ENCODE measurements at regions not wholly inside any gene's neighbourhood (a gene's known extent, or its start where the extent isn't known, plus 50 kb on each side); places are given as distances from the start of the nearest gene placed in this dataset.

DNA sequence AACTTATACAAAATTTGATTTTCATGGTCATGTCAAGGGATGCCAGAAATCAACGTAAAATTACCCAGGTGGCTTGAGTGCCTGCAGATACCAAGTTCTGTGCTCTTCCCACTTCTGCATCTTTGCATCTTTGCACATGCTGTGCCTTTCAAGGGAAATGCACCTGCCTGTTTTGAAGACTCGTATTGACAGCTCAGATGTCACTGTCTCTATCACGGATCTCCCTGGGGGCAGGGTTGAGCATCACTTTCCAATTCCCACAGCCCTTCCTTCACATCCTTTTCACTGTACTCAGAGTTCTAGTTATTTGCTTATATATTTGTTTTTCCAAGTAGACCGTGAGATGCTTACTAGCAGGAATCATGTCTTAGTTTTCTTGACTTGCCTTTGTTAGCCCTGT is 274.2 kb downstream of the CDH26 start:
- Histone ChIP-seq H3K4me3 (ENCODE audit: low read length) (no peak overlapping the region), H4K20me1 (ENCODE audit: low read length) (no peaks in the 10 kb centered on the region), H3K9me2 (replicated peaks; ENCODE audit: low read length) (no peaks in the 10 kb centered on the region), H3K4me1 (ENCODE audit: insufficient read depth, low read length) (no peaks in the 10 kb centered on the region), H3K36me3 (ENCODE audit: low read depth, low read length) (no peaks in the 10 kb centered on the region), H3K27ac (ENCODE audit: low read length) (no peak overlapping the region), H3K4me2 (ENCODE audit: low read length) (no peak overlapping the region), H3K9me3 (ENCODE audit: low read length) (no peaks in the 10 kb centered on the region), H3K9ac (ENCODE audit: low read length) (no peak overlapping the region), H3K27me3 (ENCODE audit: low read length) (peaks cover 14% of the 10 kb centered on the region; the same call in 1 of the 2 replicates), H3F3A (ENCODE audit: low read length, unreplicated experiment) (no peaks in the 10 kb centered on the region), H3K79me2 (ENCODE audit: low read length) (no peaks in the 10 kb centered on the region), H2AFZ (ENCODE audit: low read length) (no peak overlapping the region)
- ATAC-seq = no peak
- POLR2A ChIA-PET (ENCODE audit: unreplicated experiment) = no interaction called here
- intact Hi-C loops (cut with micrococcal nuclease) = no loop called here
- no peak for TF ChIP-seq EZH2phosphoT487 (IDR thresholded peaks at IDR 0.05; ENCODE audit: borderline replicate concordance, low read length)
- TF ChIP-seq, protein P1, sequence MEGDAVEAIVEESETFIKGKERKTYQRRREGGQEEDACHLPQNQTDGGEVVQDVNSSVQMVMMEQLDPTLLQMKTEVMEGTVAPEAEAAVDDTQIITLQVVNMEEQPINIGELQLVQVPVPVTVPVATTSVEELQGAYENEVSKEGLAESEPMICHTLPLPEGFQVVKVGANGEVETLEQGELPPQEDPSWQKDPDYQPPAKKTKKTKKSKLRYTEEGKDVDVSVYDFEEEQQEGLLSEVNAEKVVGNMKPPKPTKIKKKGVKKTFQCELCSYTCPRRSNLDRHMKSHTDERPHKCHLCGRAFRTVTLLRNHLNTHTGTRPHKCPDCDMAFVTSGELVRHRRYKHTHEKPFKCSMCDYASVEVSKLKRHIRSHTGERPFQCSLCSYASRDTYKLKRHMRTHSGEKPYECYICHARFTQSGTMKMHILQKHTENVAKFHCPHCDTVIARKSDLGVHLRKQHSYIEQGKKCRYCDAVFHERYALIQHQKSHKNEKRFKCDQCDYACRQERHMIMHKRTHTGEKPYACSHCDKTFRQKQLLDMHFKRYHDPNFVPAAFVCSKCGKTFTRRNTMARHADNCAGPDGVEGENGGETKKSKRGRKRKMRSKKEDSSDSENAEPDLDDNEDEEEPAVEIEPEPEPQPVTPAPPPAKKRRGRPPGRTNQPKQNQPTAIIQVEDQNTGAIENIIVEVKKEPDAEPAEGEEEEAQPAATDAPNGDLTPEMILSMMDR (conservative IDR thresholded peaks at IDR 0.05; ENCODE audit: low read depth, low read length) = no peak
- no peak for TF ChIP-seq EZH2 (IDR thresholded peaks at IDR 0.05; ENCODE audit: low read length, unreplicated experiment)
- BruUV-seq (replicated peaks) = no TSS peak
- DNase-seq = no peak
- CTCF ChIA-PET = no interaction called here

DNA sequence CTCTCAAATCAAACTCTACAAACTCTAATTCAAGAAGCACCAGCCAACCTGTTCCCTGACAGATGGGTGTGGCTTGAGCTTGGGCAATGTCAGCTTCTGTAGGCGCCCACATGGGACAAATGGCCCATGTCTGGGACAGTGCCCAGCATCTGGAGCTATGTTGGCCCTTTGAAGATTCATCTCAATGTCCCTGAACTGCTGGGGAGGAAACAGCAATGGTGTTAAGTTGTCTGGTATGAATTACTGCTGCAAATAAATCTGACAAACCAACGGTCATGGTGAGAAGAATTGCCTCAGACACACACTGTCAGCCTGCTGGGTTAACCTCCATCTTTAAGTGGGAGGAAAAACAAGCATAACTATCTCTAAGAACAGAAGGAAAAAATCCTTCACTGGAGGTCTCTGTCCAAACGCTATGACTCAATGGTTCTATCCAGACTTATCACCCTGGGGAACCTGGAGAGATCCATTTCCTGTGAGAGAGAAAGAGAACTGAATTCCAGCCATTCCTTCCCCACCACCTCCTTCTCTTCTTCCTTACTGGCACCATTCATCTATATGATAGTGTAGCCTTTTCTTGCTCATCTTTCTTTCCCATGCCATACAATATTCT is 274.9 kb downstream of the CDH26 start:
- TF ChIP-seq, protein P1 (conservative IDR thresholded peaks at IDR 0.05; ENCODE audit: low read depth, low read length) = no peak
- TF ChIP-seq EZH2 (IDR thresholded peaks at IDR 0.05; ENCODE audit: low read length, unreplicated experiment) = no peak
- TF ChIP-seq EZH2phosphoT487 (IDR thresholded peaks at IDR 0.05; ENCODE audit: borderline replicate concordance, low read length) = no peak
- Histone ChIP-seq H3K9me2 (replicated peaks; ENCODE audit: low read length) (no peaks in the 10 kb centered on the region), H3K27me3 (ENCODE audit: low read length) (peaks cover 21% of the 10 kb centered on the region), H3K9ac (ENCODE audit: low read length) (no peak overlapping the region), H2AFZ (ENCODE audit: low read length) (no peak overlapping the region), H4K20me1 (ENCODE audit: low read length) (no peaks in the 10 kb centered on the region), H3K4me3 (ENCODE audit: low read length) (no peak overlapping the region), H3K4me1 (ENCODE audit: insufficient read depth, low read length) (no peaks in the 10 kb centered on the region), H3K9me3 (ENCODE audit: low read length) (no peaks in the 10 kb centered on the region), H3K79me2 (ENCODE audit: low read length) (no peaks in the 10 kb centered on the region), H3K27ac (ENCODE audit: low read length) (no peak overlapping the region), H3K4me2 (ENCODE audit: low read length) (no peak overlapping the region), H3F3A (ENCODE audit: low read length, unreplicated experiment) (no peaks in the 10 kb centered on the region), H3K36me3 (ENCODE audit: low read depth, low read length) (no peaks in the 10 kb centered on the region)
- ChIA-PET POLR2A (ENCODE audit: unreplicated experiment) (no interaction called here), CTCF (no interaction called here)
- no TSS peak for BruUV-seq (replicated peaks)
- ATAC-seq (no peak), DNase-seq (no peak)
- intact Hi-C loops (cut with micrococcal nuclease) = no loop called here

DNA sequence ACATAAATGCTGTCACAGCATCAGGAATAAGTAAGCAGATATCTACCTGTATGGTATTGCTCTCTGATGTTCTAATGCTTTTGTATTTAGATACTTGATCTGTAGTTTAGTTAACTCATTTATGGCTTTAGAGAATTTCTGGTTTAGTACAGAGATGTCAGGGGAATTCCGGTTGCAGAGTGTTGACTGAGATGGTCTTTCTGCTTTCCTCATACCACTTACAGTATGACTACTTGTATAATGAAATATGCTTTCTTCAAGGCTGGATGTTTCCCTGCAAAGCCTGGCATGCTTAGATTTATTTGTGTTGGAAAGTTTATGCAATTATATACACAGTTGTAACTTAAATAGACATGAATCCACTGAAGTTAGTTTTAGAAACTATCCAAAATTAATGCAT is 278.4 kb downstream of the CDH26 start:
- Histone ChIP-seq H3F3A (ENCODE audit: low read length, unreplicated experiment) (no peaks in the 10 kb centered on the region), H2AFZ (ENCODE audit: low read length) (no peak overlapping the region), H3K9me2 (replicated peaks; ENCODE audit: low read length) (no peaks in the 10 kb centered on the region), H3K4me3 (ENCODE audit: low read length) (no peak overlapping the region), H3K9me3 (ENCODE audit: low read length) (no peaks in the 10 kb centered on the region), H3K4me2 (ENCODE audit: low read length) (no peak overlapping the region), H3K79me2 (ENCODE audit: low read length) (no peaks in the 10 kb centered on the region), H3K4me1 (ENCODE audit: insufficient read depth, low read length) (no peaks in the 10 kb centered on the region), H3K27me3 (ENCODE audit: low read length) (peaks cover 54% of the 10 kb centered on the region), H3K27ac (ENCODE audit: low read length) (no peak overlapping the region), H3K9ac (ENCODE audit: low read length) (no peak overlapping the region), H4K20me1 (ENCODE audit: low read length) (no peaks in the 10 kb centered on the region), H3K36me3 (ENCODE audit: low read depth, low read length) (no peaks in the 10 kb centered on the region)
- ChIA-PET POLR2A (ENCODE audit: unreplicated experiment) (no interaction called here), CTCF (no interaction called here)
- ATAC-seq = no peak
- no peak for TF ChIP-seq EZH2phosphoT487 (IDR thresholded peaks at IDR 0.05; ENCODE audit: borderline replicate concordance, low read length)
- no peak for TF ChIP-seq EZH2 (IDR thresholded peaks at IDR 0.05; ENCODE audit: low read length, unreplicated experiment)
- no peak for DNase-seq
- BruUV-seq (replicated peaks) = no TSS peak
- intact Hi-C loops (cut with micrococcal nuclease) = no loop called here
